ENCODE measurements at regions not wholly inside any gene's neighbourhood (a gene's known extent, or its start where the extent isn't known, plus 50 kb on each side); places are given as distances from the start of the nearest gene placed in this dataset.

DNA sequence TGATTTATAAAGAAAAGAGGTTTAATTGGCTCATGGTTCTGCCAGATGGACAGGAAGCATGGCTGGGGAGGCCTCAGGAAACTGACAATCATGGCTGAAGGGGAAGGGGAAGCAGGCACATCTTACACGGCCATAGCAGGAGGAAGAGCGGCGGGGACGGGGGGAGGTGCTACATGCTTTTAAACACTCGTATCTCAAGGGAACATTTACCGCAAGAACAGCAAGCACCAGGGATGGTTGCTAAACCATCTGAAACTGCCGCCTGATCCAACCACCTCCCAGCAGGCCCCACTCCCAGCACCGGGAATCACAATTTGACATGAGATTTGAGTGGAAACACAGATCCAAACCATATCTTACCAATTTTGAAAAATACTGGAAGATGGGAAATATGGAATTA, 362.8 kb downstream of the FBXO15 start:
- H4K20me1 ChIP-seq (ENCODE audit: insufficient read depth): no peaks in the 10 kb centered on the region
- H3K9me2 ChIP-seq (ENCODE audit: insufficient read depth): no peaks in the 10 kb centered on the region
- no peak overlapping the region for H3K4me3 ChIP-seq (replicated peaks in 1 of 2; ENCODE audit: low read depth in 1 of 2, low read length in 2 of 2)
- ATAC-seq: no peak
- no peak overlapping the region for H3K27ac ChIP-seq (ENCODE audit: low read depth, low read length)
- ChIA-PET RAD21 (ENCODE audit: low non-redundant PET in 1 of 2, low total read pairs in 2 of 2, uncharacterized antibody in 2 of 2, unreplicated experiment in 2 of 2) (no interaction called here), CTCF (no interaction called here), POLR2A (no interaction called here)
- no TSS peak for BruUV-seq (replicated peaks)
- intact Hi-C loops (cut with micrococcal nuclease): no loop called here
- no peaks in the 10 kb centered on the region for H3K27me3 ChIP-seq (ENCODE audit: insufficient read depth, low read length)
- H2AFZ ChIP-seq (ENCODE audit: low read depth, low read length, poor library complexity, severe bottlenecking): no peak overlapping the region
- TF ChIP-seq, protein P1, sequence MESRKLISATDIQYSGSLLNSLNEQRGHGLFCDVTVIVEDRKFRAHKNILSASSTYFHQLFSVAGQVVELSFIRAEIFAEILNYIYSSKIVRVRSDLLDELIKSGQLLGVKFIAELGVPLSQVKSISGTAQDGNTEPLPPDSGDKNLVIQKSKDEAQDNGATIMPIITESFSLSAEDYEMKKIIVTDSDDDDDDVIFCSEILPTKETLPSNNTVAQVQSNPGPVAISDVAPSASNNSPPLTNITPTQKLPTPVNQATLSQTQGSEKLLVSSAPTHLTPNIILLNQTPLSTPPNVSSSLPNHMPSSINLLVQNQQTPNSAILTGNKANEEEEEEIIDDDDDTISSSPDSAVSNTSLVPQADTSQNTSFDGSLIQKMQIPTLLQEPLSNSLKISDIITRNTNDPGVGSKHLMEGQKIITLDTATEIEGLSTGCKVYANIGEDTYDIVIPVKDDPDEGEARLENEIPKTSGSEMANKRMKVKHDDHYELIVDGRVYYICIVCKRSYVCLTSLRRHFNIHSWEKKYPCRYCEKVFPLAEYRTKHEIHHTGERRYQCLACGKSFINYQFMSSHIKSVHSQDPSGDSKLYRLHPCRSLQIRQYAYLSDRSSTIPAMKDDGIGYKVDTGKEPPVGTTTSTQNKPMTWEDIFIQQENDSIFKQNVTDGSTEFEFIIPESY (IDR thresholded peaks at IDR 0.05; ENCODE audit: extremely low read depth, insufficient replicate concordance, low read length): no peak
- TF ChIP-seq, protein P2, sequence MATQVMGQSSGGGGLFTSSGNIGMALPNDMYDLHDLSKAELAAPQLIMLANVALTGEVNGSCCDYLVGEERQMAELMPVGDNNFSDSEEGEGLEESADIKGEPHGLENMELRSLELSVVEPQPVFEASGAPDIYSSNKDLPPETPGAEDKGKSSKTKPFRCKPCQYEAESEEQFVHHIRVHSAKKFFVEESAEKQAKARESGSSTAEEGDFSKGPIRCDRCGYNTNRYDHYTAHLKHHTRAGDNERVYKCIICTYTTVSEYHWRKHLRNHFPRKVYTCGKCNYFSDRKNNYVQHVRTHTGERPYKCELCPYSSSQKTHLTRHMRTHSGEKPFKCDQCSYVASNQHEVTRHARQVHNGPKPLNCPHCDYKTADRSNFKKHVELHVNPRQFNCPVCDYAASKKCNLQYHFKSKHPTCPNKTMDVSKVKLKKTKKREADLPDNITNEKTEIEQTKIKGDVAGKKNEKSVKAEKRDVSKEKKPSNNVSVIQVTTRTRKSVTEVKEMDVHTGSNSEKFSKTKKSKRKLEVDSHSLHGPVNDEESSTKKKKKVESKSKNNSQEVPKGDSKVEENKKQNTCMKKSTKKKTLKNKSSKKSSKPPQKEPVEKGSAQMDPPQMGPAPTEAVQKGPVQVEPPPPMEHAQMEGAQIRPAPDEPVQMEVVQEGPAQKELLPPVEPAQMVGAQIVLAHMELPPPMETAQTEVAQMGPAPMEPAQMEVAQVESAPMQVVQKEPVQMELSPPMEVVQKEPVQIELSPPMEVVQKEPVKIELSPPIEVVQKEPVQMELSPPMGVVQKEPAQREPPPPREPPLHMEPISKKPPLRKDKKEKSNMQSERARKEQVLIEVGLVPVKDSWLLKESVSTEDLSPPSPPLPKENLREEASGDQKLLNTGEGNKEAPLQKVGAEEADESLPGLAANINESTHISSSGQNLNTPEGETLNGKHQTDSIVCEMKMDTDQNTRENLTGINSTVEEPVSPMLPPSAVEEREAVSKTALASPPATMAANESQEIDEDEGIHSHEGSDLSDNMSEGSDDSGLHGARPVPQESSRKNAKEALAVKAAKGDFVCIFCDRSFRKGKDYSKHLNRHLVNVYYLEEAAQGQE (IDR thresholded peaks at IDR 0.05; ENCODE audit: low read depth): no peak
- no peak for TF ChIP-seq ZFX (IDR thresholded peaks at IDR 0.05)
- TF ChIP-seq ZNF274 (IDR thresholded peaks at IDR 0.05; ENCODE audit: low read depth, low read length): no peak
- no peak for TF ChIP-seq ELF1 (IDR thresholded peaks at IDR 0.05; ENCODE audit: borderline replicate concordance, low read depth)
- TF ChIP-seq SIN3A (IDR thresholded peaks at IDR 0.05; ENCODE audit: low read depth): no peak
- TF ChIP-seq POLR2A (IDR thresholded peaks at IDR 0.05; ENCODE audit: borderline replicate concordance, extremely low read depth, insufficient read depth, insufficient read length): no peak
- TF ChIP-seq SRF (IDR thresholded peaks at IDR 0.05; ENCODE audit: low read depth): no peak
- no peak for TF ChIP-seq TCF7L2 (IDR thresholded peaks at IDR 0.05; ENCODE audit: borderline replicate concordance, extremely low read depth, insufficient read depth, insufficient read length)
- TF ChIP-seq JUND (IDR thresholded peaks at IDR 0.05): no peak
- TF ChIP-seq, protein P3, sequence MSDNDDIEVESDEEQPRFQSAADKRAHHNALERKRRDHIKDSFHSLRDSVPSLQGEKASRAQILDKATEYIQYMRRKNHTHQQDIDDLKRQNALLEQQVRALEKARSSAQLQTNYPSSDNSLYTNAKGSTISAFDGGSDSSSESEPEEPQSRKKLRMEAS (IDR thresholded peaks at IDR 0.05): no peak
- TF ChIP-seq, protein P4, sequence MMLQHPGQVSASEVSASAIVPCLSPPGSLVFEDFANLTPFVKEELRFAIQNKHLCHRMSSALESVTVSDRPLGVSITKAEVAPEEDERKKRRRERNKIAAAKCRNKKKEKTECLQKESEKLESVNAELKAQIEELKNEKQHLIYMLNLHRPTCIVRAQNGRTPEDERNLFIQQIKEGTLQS (IDR thresholded peaks at IDR 0.05): no peak
- TF ChIP-seq EZH2phosphoT487 (IDR thresholded peaks at IDR 0.05; ENCODE audit: borderline replicate concordance): no peak
- TF ChIP-seq CEBPB (IDR thresholded peaks at IDR 0.05; ENCODE audit: low read depth): no peak
- no peak for TF ChIP-seq CBX3 (IDR thresholded peaks at IDR 0.05; ENCODE audit: low read depth)
- TF ChIP-seq EGR1 (IDR thresholded peaks at IDR 0.05; ENCODE audit: low read depth): no peak
- TF ChIP-seq YY1 (IDR thresholded peaks at IDR 0.05; ENCODE audit: extremely low read depth, insufficient replicate concordance, low read depth, low read length): no peak
- TF ChIP-seq SP1 (IDR thresholded peaks at IDR 0.05; ENCODE audit: low read depth): no peak
- TF ChIP-seq, protein P5, sequence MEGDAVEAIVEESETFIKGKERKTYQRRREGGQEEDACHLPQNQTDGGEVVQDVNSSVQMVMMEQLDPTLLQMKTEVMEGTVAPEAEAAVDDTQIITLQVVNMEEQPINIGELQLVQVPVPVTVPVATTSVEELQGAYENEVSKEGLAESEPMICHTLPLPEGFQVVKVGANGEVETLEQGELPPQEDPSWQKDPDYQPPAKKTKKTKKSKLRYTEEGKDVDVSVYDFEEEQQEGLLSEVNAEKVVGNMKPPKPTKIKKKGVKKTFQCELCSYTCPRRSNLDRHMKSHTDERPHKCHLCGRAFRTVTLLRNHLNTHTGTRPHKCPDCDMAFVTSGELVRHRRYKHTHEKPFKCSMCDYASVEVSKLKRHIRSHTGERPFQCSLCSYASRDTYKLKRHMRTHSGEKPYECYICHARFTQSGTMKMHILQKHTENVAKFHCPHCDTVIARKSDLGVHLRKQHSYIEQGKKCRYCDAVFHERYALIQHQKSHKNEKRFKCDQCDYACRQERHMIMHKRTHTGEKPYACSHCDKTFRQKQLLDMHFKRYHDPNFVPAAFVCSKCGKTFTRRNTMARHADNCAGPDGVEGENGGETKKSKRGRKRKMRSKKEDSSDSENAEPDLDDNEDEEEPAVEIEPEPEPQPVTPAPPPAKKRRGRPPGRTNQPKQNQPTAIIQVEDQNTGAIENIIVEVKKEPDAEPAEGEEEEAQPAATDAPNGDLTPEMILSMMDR (IDR thresholded peaks at IDR 0.05 in 2 of 3, conservative IDR thresholded peaks at IDR 0.05 in 1 of 3; ENCODE audit: borderline replicate concordance in 1 of 3, insufficient read depth in 1 of 3, low read depth in 2 of 3, low read length in 2 of 3): no peak
- H3K9me3 ChIP-seq (ENCODE audit: control insufficient read depth in 1 of 2, insufficient read depth in 1 of 2, low read depth in 1 of 2, low read length in 2 of 2): peaks cover 4 to 11% of the 10 kb centered on the region in 2 experiments; a peak in 2 of 4 replicates
- no peak for DNase-seq (ENCODE audit: low read depth, low spot score)
- no peaks in the 10 kb centered on the region for H3K79me2 ChIP-seq (ENCODE audit: insufficient read depth, low read length)
- no peak overlapping the region for H3K9ac ChIP-seq (ENCODE audit: low read length)
- H3K36me3 ChIP-seq (ENCODE audit: control insufficient read depth in 1 of 2, insufficient read depth in 2 of 2, low read length in 2 of 2): no peaks in the 10 kb centered on the region; a peak in 1 of 4 replicates
- H3K4me1 ChIP-seq (ENCODE audit: control insufficient read depth in 1 of 2, insufficient read depth in 2 of 2, low read length in 2 of 2): no peaks in the 10 kb centered on the region
- no peak overlapping the region for H3K4me2 ChIP-seq (ENCODE audit: low read length)
